ENCODE measurements at regions not wholly inside any gene's neighbourhood (a gene's known extent, or its start where the extent isn't known, plus 50 kb on each side); places are given as distances from the start of the nearest gene placed in this dataset.
"Not testable (repeated sequence)": the region's sequence is repeated elsewhere in the genome, so short reads cannot be mapped to it uniquely, and the experiment has no call there.

DNA sequence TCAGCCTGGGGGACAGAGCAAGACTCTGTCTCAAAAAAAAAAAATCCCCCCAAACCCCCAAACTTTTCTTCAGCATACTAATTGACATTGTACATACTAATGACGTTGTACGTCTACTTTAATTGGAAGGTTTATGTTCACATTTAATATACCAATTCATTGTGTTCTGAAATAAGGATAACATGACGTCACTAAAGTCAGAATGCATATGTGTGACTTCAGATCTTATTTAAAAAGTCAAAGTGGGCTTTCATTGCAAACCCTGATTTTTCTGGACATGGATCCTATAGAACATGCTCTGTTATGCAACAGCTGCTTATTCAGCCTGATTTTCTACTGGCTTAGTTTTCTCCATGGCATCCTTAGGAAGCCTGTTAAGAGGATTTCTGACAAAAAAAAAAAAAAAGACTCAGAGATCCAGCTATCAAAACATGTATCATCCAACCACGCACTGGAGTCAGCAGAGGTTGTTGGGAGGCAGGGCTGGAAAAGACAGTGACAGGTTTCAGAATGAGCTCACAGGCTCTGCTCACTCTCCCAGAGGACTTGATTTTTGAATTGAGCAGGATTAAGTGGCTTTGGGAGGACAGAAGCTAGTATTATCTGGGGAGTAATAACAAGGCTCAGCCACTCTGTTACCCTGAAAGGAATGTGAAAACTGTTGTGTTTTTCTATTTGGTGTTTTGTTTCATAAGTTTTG lies 1472.0 kb downstream of the KHDRBS2 start:
- H3K36me3 ChIP-seq; DNase-seq; intact Hi-C loops (cut with DNase I); H3K4me1 ChIP-seq; H3K27me3 ChIP-seq; H3K27ac ChIP-seq; ATAC-seq; H3K4me3 ChIP-seq; H3K9me3 ChIP-seq: not testable (repeated sequence)
- 68 to 70% methylated on average over 4 of the region's 4 CpGs for WGBS, 2 donors

- H3K36me3 ChIP-seq; intact Hi-C loops (cut with DNase I); H3K4me1 ChIP-seq; H3K27ac ChIP-seq; H3K4me3 ChIP-seq; H3K27me3 ChIP-seq; DNase-seq: not testable (repeated sequence)
- H3K9me3 ChIP-seq, result peaks cover 0 to 17% (median 0%) of the 10 kb centered on the region in 11 donors
- 55 to 58% methylated on average over 1 to 2 of the region's 2 CpGs for WGBS, 2 donors
- ATAC-seq, result peak in 2 of 8 donors; percentile 29 to 31
These were observed 1475.8 kb downstream of the KHDRBS2 start for GRCh38 chr6:60810216-60810615.

- 32 to 43% methylated on average over 3 of the region's 3 CpGs for WGBS, 2 donors
- H3K36me3 ChIP-seq; H3K4me3 ChIP-seq; ATAC-seq; H3K27me3 ChIP-seq; H3K4me1 ChIP-seq; intact Hi-C loops (cut with DNase I); H3K27ac ChIP-seq; DNase-seq: not testable (repeated sequence)
- H3K9me3 ChIP-seq, result peaks cover 0 to 12% (median 0%) of the 10 kb centered on the region in 11 donors
These were observed 1486.9 kb downstream of the KHDRBS2 start for GRCh38 chr6:60799146-60799545.

DNA sequence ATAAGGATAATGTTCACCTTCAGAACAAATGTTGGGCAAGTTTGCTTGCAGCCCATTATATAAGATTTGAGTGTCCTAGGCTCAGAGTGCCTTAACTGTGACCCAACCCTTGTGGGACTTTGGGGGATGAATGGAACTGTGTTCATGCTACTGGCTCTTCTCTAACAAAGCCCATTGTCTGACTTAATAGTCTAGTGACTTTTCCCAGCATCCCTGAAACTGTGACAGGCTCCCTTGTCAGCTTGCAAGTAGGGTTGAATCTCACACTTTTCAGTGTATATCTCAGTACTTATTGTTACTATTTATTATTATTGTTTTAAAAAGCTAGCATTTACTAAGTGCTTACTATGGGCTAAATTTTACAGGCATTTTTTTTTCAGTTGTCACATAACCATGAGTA lies 1488.2 kb downstream of the KHDRBS2 start:
- H3K27me3 ChIP-seq; intact Hi-C loops (cut with DNase I); H3K4me3 ChIP-seq; ATAC-seq; H3K4me1 ChIP-seq; H3K36me3 ChIP-seq; DNase-seq; H3K9me3 ChIP-seq; H3K27ac ChIP-seq: not testable (repeated sequence)

GRCh38 chr6:60789601-60790000 lies 1496.4 kb downstream of the KHDRBS2 start:
- WGBS, 2 donors, result 85 to 88% methylated on average over 13 of the region's 13 CpGs
- DNase-seq; H3K27ac ChIP-seq; H3K4me3 ChIP-seq; ATAC-seq; H3K27me3 ChIP-seq; H3K4me1 ChIP-seq; intact Hi-C loops (cut with DNase I); H3K9me3 ChIP-seq; H3K36me3 ChIP-seq: not testable (repeated sequence)

GRCh38 chr6:60782698-60783464 lies 1503.1 kb downstream of the KHDRBS2 start:
- H3K9me3 ChIP-seq; ATAC-seq; H3K27ac ChIP-seq; H3K4me1 ChIP-seq; intact Hi-C loops (cut with DNase I); DNase-seq; H3K36me3 ChIP-seq; H3K27me3 ChIP-seq; H3K4me3 ChIP-seq: not testable (repeated sequence)
- WGBS, 2 donors, result 73 to 85% methylated on average over 4 of the region's 4 CpGs

DNA sequence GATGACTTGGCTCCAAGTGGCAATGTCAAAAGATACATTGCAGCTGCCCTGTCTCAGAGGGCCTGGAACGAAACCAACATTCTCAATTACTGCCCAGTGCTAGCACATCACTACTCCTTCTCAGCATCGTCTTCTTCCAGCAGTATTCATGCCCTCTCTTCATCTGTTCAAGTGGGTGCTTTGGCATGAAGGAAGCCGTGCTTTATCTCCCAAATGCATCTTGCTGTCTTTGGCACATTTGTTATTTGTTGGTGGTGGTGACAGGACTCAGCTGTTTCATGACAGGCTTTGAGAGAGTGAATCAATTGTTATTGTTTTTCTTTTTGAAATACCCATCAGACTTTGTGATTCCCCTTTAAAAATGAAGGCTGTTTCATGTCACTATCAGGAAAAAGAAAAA lies 1506.4 kb downstream of the KHDRBS2 start:
- WGBS, 2 donors, result 34 to 38% methylated on average over 3 of the region's 3 CpGs
- not testable (repeated sequence) for H3K27ac ChIP-seq, ATAC-seq

GRCh38 chr6:60767791-60768499 lies 1518.1 kb downstream of the KHDRBS2 start:
- H3K4me3 ChIP-seq; H3K4me1 ChIP-seq; intact Hi-C loops (cut with DNase I); DNase-seq; H3K27me3 ChIP-seq; H3K36me3 ChIP-seq; ATAC-seq; H3K27ac ChIP-seq; H3K9me3 ChIP-seq: not testable (repeated sequence)
- 50 to 58% methylated on average over 4 of the region's 4 CpGs for WGBS, 2 donors

More for the DNA sequence above, 1506.4 kb downstream of the KHDRBS2 start:
- H3K36me3 ChIP-seq; H3K4me3 ChIP-seq; DNase-seq; H3K4me1 ChIP-seq; H3K27me3 ChIP-seq; intact Hi-C loops (cut with DNase I): not testable (repeated sequence)
- H3K9me3 ChIP-seq, result peaks cover 0 to 11% (median 0%) of the 10 kb centered on the region in 11 donors

DNA sequence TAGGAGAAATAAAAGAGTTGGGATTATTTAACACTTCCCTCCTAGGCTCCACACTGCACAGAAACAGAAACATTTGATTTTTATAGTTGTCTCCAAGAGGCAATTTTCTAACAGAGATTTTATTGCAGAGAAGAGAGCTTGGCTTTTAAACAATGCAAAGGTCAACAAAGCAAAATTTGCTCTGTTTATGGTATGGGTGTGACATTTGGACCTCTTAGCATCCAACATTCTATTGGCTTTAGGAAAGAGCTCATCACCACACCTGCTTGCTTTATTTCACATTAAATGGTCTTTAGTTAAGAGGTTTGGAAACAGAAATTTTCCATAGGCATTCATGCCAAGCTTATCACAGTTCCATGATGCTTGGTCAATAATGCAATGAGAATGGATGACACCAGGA lies 1520.7 kb downstream of the KHDRBS2 start:
- H3K27ac ChIP-seq; H3K27me3 ChIP-seq; intact Hi-C loops (cut with DNase I); DNase-seq; H3K4me3 ChIP-seq; H3K36me3 ChIP-seq; ATAC-seq; H3K4me1 ChIP-seq: not testable (repeated sequence)
- H3K9me3 ChIP-seq, result peaks cover 0 to 16% (median 0%) of the 10 kb centered on the region in 11 donors

GRCh38 chr6:60763464-60764080 lies 1522.5 kb downstream of the KHDRBS2 start:
- H3K36me3 ChIP-seq; H3K4me1 ChIP-seq; H3K27me3 ChIP-seq; intact Hi-C loops (cut with DNase I); H3K4me3 ChIP-seq; H3K27ac ChIP-seq; DNase-seq: not testable (repeated sequence)
- H3K9me3 ChIP-seq, result peaks cover 0 to 22% (median 0%) of the 10 kb centered on the region in 11 donors
- peak in 1 of 8 donors; percentile 39 for ATAC-seq
- 47 to 53% methylated on average over 4 of the region's 4 CpGs for WGBS, 2 donors

GRCh38 chr6:60760928-60761327 lies 1525.1 kb downstream of the KHDRBS2 start:
- H3K4me1 ChIP-seq; ATAC-seq; H3K27ac ChIP-seq; H3K36me3 ChIP-seq; DNase-seq; H3K4me3 ChIP-seq; H3K27me3 ChIP-seq; intact Hi-C loops (cut with DNase I): not testable (repeated sequence)
- 51 to 72% methylated on average over 1 of the region's 1 CpG for WGBS, 2 donors
- H3K9me3 ChIP-seq, result peaks cover 0 to 38% (median 2%) of the 10 kb centered on the region in 11 donors
